ENCODE measurements at regions not wholly inside any gene's neighbourhood (a gene's known extent, or its start where the extent isn't known, plus 50 kb on each side); places are given as distances from the start of the nearest gene placed in this dataset.

DNA sequence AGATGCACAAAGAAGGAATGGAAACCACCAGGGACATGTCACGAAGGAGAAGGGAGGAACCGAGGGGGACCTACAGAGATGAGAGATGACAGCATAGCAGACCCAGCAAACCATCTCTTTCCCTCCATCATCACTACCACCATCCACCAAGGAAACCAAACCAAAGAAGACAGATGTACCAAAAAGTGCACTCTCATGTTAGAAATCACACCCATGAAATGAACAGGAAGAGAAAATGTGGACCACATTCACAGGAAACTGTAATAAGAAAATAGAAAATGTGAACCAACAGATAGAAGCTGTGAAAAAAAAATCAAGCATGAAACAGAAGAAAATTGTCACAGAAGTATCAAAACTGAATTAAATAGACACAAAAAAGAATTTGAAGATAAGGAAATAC lies 672.7 kb downstream of the QKI start:
- no peaks in the 10 kb centered on the region for H3K36me3 ChIP-seq
- H3K27me3 ChIP-seq: no peaks in the 10 kb centered on the region
- peak overlapping the region in 2 of 4 donors; percentile 92 to 97 for H3K27ac ChIP-seq
- WGBS, 2 donors: 83 to 93% methylated on average over 2 of the region's 2 CpGs
- H3K4me1 ChIP-seq: peaks cover 0 to 32% (median 10%) of the 10 kb centered on the region in 4 donors
- DNase-seq (ENCODE audit: low spot score in 2 of 2): no peak
- no peak overlapping the region for H3K4me3 ChIP-seq
- H3K9me3 ChIP-seq: no peaks in the 10 kb centered on the region
- no peak for TF ChIP-seq CTCF (IDR thresholded peaks at IDR 0.05)
- TF ChIP-seq EP300 (IDR thresholded peaks at IDR 0.05): no peak
- no peak for TF ChIP-seq POLR2A (IDR thresholded peaks at IDR 0.05)

DNA sequence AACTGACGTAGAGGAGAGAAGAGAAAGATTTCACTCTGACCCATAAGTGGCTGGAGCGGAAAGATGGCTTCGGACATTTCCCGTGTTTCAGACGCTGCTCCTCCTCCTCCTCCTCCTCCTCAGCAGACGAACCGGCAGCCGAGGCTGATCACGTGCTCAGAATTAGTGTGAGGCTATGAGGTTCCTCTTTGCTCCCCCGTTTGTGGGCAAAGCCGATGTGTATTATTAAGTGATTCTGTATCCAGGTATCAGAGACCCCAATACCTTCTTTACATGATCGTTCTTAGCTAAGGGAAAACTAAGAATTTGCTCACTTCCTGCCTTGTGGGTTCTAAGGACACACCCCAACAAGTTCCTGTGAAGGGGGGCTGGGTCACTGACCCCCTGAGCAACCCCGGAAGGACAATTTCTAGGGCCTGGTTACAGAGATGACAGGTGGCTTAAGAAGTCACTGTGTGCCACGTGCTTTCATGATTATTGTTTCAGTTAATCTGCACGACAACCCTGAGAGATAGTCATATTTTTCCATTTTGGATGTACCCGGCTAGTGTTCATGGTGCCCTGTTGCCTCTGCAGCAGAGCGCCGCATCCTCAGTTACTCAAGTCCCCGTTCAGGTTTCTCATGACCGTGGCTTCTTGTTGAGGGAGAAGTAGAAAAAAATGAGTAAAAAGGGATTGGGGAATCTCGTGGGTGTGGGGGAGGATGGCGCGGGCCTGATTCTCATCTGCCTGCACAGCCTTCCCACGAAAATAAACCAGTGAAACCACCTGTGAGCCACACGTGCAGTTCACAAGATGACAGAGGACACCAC lies 671.8 kb downstream of the QKI start:
- Histone ChIP-seq H3K4me1 (peaks cover 0 to 32% (median 10%) of the 10 kb centered on the region in 4 donors), H3K27me3 (no peaks in the 10 kb centered on the region), H3K9me3 (no peaks in the 10 kb centered on the region), H3K36me3 (no peaks in the 10 kb centered on the region), H3K4me3 (peak overlapping the region; percentile 12 to 45 (median 14)), H3K27ac (peak overlapping the region; percentile 67 to 97 (median 84))
- WGBS, 2 donors: 60 to 62% methylated on average over 25 of the region's 25 CpGs
- DNase-seq (ENCODE audit: low spot score in 2 of 2): no peak
- TF ChIP-seq EP300 (IDR thresholded peaks at IDR 0.05) (no peak), CTCF (IDR thresholded peaks at IDR 0.05) (no peak), POLR2A (IDR thresholded peaks at IDR 0.05) (no peak)

GRCh38 chr6:164085091-164086075 lies 670.9 kb downstream of the QKI start:
- Histone ChIP-seq H3K27me3 (no peaks in the 10 kb centered on the region), H3K4me3 (peak overlapping the region; percentile 12 to 45 (median 16)), H3K4me1 (peaks cover 0 to 32% (median 10%) of the 10 kb centered on the region in 4 donors), H3K9me3 (no peaks in the 10 kb centered on the region), H3K36me3 (no peaks in the 10 kb centered on the region), H3K27ac (peak overlapping the region; percentile 67 to 97 (median 84))
- WGBS, 2 donors: 32 to 35% methylated on average over 33 of the region's 33 CpGs
- TF ChIP-seq POLR2A (IDR thresholded peaks at IDR 0.05): peak in 1 of 2 donors; percentile 21
- peak in 1 of 2 donors; percentile 92 for TF ChIP-seq EP300 (IDR thresholded peaks at IDR 0.05)
- no peak for TF ChIP-seq CTCF (IDR thresholded peaks at IDR 0.05)
- peak; percentile 75 to 76 for DNase-seq (ENCODE audit: low spot score in 2 of 2)

GRCh38 chr6:164079275-164079600 lies 664.7 kb downstream of the QKI start:
- Histone ChIP-seq H3K4me3 (no peak overlapping the region), H3K27ac (no peak overlapping the region), H3K9me3 (no peaks in the 10 kb centered on the region), H3K4me1 (peaks cover 0 to 20% (median 2%) of the 10 kb centered on the region in 4 donors), H3K36me3 (no peaks in the 10 kb centered on the region), H3K27me3 (no peaks in the 10 kb centered on the region)
- TF ChIP-seq POLR2A (IDR thresholded peaks at IDR 0.05) (no peak), EP300 (IDR thresholded peaks at IDR 0.05) (no peak), CTCF (IDR thresholded peaks at IDR 0.05) (no peak)
- 95 to 99% methylated on average over 6 of the region's 6 CpGs for WGBS, 2 donors
- no peak for DNase-seq (ENCODE audit: low spot score in 2 of 2)

All from tibial nerve (tissue), 4 donors.